ENCODE measurements at regions not wholly inside any gene's neighbourhood (a gene's known extent, or its start where the extent isn't known, plus 50 kb on each side); places are given as distances from the start of the nearest gene placed in this dataset.
A peak's percentile ranks its signal among the peaks of the same experiment; 100 is the strongest.

DNA sequence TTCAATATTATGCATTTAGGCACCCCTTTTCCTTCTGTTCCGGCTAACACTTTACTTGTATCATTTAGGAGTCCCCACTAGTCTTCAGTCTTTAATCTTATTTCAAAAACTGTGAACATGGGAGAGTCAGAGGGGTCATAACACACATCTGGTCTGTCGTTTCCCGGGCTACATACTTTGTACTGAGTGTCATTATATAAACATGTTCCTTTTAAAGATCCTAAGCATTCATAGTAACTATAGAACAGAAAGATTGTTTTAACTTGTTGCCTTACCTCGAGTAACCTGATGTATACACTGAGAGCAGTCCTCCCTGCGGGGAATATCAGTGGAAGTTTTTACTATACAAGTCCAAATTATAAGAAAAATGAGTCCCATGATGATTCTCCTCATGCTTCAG, 78.2 kb upstream of the VEPH1 start:
- DNase-seq (ENCODE audit: low spot score) = no peak

DNA sequence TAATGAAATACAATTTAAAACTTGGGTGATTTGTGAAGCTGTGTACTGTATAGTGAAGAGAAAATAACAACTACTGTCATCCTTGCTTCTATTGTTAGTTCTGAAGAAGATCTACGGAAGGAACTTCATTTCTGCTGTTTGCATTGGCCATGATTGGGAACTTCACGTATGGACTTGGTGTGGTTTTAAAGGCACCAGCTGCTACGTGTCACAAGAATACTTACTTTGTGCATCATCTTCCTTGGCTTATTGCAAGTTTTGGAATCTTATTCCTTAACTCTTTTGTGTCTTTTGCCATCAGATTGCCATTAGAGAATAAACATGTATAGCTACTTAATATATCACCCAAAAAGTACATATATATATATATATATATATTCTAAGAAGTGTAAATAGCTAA, 75.0 kb upstream of the VEPH1 start:
- no peak for DNase-seq (ENCODE audit: low spot score)

DNA sequence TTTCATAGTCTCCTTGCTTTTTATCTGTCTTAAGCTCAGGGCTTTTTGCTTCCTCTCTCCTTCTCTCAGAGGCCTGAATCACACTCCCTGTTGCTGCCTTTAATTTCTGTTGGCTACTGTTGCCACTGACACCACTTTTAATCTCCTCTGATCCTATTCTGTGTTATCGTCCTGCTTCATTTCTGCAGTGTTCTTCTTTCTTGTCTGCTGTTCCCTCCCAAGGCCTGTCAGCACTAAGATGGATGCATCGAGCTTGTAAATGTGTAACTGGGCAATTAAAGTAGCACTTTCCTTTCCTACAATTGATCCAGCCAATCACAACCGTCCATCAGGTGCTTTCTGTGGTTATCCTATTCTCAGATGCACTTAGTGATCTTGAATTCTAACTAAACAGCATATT, 71.3 kb upstream of the VEPH1 start:
- DNase-seq (ENCODE audit: low spot score) = no peak

DNA sequence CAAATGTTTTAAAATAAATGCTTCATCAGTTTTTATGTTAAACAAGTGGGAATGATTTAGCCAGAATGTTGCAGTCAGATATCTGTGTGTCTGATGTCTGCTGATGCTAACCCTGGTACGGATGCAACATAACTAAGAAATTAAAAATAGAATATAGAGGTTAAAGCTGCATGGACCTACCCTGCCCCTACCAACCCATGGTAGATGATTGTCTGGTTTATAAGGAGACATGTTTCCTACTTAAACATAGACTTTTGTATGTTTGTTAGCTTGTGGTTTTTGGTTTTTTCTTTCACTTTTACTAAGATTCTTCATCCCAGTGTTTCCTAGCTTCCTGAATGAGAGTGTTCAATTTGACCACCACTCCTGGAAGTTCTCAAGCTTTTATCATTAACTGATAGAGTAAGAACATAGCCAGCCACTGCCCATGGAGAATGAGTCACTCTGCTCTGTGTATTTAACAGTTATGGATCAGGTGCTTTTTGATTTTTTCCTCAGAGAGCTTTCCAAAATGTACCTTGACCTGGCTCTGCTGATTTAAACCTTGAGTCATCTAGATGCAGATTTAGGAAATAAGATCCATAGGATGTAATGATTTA, 70.7 kb upstream of the VEPH1 start:
- DNase-seq (ENCODE audit: low spot score) = no peak

DNA sequence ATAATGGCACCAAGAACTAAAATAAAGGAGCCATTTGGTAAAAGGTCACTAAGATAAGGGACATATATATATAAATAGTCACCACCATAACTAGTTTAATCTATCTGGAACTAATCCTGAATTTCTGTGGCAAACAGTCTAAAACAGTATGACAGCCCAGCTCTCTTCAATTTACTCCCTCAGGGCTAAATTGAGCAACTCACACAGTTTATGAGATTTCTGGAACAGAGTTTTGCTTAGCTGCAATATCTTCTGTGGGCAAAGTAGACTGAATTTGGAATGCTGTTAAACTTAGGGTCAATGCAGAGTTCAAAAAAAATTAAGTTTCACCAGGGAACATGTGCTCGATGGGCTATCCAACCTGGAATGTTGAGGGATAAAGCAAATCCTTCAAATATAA, 70.1 kb upstream of the VEPH1 start:
- no peak for DNase-seq (ENCODE audit: low spot score)

DNA sequence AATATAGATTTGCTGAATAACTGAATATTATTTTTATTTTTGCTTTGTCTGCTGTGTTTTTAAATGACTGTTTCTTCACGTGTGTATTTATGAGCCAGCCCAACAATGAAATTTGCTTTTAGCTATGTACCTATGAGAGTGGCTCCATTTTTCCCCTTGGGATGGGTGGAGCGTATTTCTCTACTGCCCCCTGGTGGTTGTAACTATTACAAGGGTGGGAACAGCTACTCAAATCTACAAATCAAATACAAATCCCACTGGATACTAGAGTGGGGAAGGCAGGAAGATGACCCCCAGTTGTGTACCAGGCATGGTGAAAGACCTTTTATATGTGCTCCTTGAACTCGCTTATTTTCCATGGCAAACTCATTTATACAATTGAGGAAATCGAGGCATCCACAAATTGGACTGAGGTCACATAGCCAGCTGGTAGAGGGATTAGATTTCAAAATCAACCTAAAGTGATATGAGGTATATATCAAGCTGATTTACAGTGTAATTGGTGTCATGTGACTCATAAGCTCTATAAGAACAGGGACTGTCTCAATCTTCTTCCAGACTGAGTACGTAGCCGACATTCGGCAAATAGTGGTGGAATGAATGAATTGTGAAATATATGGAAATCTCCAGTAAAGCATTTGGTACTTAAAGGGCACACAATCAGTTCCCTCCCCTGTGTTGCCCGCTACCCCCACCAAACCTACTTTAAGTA, 69.5 kb upstream of the VEPH1 start:
- DNase-seq (ENCODE audit: low spot score) = peak; percentile 67

DNA sequence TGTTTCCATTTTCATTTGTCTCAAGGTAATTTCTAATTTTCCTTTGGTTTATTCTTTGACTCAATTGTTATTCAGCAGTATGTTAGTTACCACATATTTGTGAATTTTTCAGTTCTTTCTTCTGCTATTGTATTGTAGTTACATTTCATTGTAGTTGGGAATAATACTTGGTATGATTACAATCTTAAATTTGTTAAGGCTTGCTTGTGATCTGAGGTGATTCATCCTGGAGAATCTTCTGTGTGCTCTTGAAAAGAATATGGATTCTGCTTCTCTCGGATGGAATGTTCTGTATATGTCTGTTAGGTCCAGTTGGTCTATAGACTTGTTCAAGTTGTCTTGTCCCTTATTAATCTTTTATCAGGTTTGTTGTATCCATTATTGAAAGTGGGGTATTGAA, 63.4 kb upstream of the VEPH1 start:
- no peak for DNase-seq (ENCODE audit: low spot score)

DNA sequence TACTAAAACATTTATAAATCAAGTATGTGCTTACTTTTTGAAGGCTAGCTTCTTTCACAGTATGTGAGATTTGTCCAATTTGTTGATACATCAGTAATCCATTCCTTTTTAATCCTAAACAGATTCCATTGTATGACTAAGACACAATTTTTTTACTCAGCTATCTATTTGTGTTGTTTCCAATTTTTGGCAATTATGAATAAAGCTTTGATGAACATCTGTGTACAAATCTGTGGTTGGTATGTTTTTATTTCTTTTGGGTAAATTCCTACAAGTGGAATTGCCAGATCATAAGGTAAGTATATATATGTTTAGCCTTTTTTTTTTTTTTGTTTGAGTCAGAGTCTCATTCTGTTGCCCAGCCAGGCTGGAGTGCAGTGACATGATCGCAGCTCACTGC, 56.2 kb upstream of the VEPH1 start:
- DNase-seq (ENCODE audit: low spot score) = no peak

Data from activated CD4-positive, alpha-beta T cell treated with anti-CD3 and anti-CD28 coated beads, Interleukin-2, Interleukin-4, amounts not matched to agents 100 ng/mL and 50 ng/mL, durations not matched to agents 16 hours and 8 hours (primary cell).